Ascending aorta (tissue), 2 donors: ENCODE measurements at regions not wholly inside any gene's neighbourhood (a gene's known extent, or its start where the extent isn't known, plus 50 kb on each side); places are given as distances from the start of the nearest gene placed in this dataset.
A peak's percentile ranks its signal among the peaks of the same experiment; 100 is the strongest.

Source experiments
- DNase-seq, 2 donors: peaks; one replicate each; pipeline ENCODE4 v3.0.0-alpha.2; 2019; ENCODE audit warnings: low spot score in 2 of 2
- H3K27ac ChIP-seq, 2 donors: fragments of 200-600 bp; sonication (generic); one replicate each; pipeline ENCODE4 v1.5.1; 2016 to 2017; ENCODE audit warnings: mild to moderate bottlenecking in 1 of 2
- H3K27me3 ChIP-seq: fragments of 200-600 bp; sonication (generic); one replicate; pipeline ENCODE4 v1.5.1; 2017
- H3K36me3 ChIP-seq, 2 donors: fragments of 200-600 bp; sonication (generic); one replicate each; pipeline ENCODE4 v1.5.1; 2016
- H3K4me1 ChIP-seq, 2 donors: fragments of 200-600 bp; sonication (generic); one replicate each; pipeline ENCODE4 v1.5.1; 2016 to 2017; ENCODE audit warnings: mild to moderate bottlenecking in 1 of 2
- H3K4me3 ChIP-seq, 2 donors: fragments of 200-600 bp; sonication (generic); one replicate each; pipeline ENCODE4 v1.5.1; 2016 to 2017; ENCODE audit warnings: mild to moderate bottlenecking in 1 of 2
- H3K9me3 ChIP-seq, 2 donors: fragments of 200-600 bp; sonication (generic); one replicate each; pipeline ENCODE4 v1.5.1; 2016
- CTCF ChIP-seq, 3 experiments: fragments of 200-600 bp in 2 of 3; fragments of 450-650 bp in 1 of 3; sonication (generic) in 2 of 3; IDR thresholded peaks; one replicate each; pipeline ENCODE4 v1.5.1; 2016 to 2019; ENCODE audit warnings: antibody characterized with exemption in 3 of 3, mild to moderate bottlenecking in 1 of 3, moderate library complexity in 1 of 3
- intact Hi-C: fragments of 100-400 bp; cut with DNase I; formaldehyde crosslinking; loops from one replicate; pipeline ENCODE4 v1.15.1; 2023

GRCh38 chr16:9152649-9153501 lies 61.4 kb downstream of the HAPSTR1 start:
- TF ChIP-seq CTCF (IDR thresholded peaks at IDR 0.05): no peak
- no peaks in the 10 kb centered on the region for H3K4me1 ChIP-seq
- H3K36me3 ChIP-seq: no peaks in the 10 kb centered on the region
- intact Hi-C loops: no loop called here
- H3K4me3 ChIP-seq: no peak overlapping the region
- H3K27me3 ChIP-seq: no peaks in the 10 kb centered on the region
- DNase-seq: no peak
- H3K27ac ChIP-seq: no peak overlapping the region
- no peaks in the 10 kb centered on the region for H3K9me3 ChIP-seq

GRCh38 chr16:9153502-9153864 lies 62.0 kb downstream of the HAPSTR1 start:
- no peak for DNase-seq
- intact Hi-C loops: no loop called here
- H3K27me3 ChIP-seq: no peaks in the 10 kb centered on the region
- H3K27ac ChIP-seq: no peak overlapping the region
- no peak overlapping the region for H3K4me3 ChIP-seq
- H3K4me1 ChIP-seq: no peaks in the 10 kb centered on the region
- no peaks in the 10 kb centered on the region for H3K36me3 ChIP-seq
- H3K9me3 ChIP-seq: no peaks in the 10 kb centered on the region
- TF ChIP-seq CTCF (IDR thresholded peaks at IDR 0.05): no peak

GRCh38 chr16:9154567-9155410 lies 63.3 kb downstream of the HAPSTR1 start:
- no peaks in the 10 kb centered on the region for H3K4me1 ChIP-seq
- TF ChIP-seq CTCF (IDR thresholded peaks at IDR 0.05): no peak
- H3K27me3 ChIP-seq: no peaks in the 10 kb centered on the region
- H3K4me3 ChIP-seq: no peak overlapping the region
- H3K27ac ChIP-seq: no peak overlapping the region
- H3K9me3 ChIP-seq: no peaks in the 10 kb centered on the region
- intact Hi-C loops: no loop called here
- H3K36me3 ChIP-seq: no peaks in the 10 kb centered on the region
- no peak for DNase-seq

- H3K4me3 ChIP-seq: no peak overlapping the region
- no peaks in the 10 kb centered on the region for H3K27me3 ChIP-seq
- no peaks in the 10 kb centered on the region for H3K9me3 ChIP-seq
- DNase-seq: no peak
- H3K36me3 ChIP-seq: no peaks in the 10 kb centered on the region
- H3K4me1 ChIP-seq: no peaks in the 10 kb centered on the region
- TF ChIP-seq CTCF (IDR thresholded peaks at IDR 0.05): no peak
- intact Hi-C loops: no loop called here
- no peak overlapping the region for H3K27ac ChIP-seq
Measured at GRCh38 chr16:9155871-9156270, 64.4 kb downstream of the HAPSTR1 start.

- H3K4me1 ChIP-seq: no peaks in the 10 kb centered on the region
- no peaks in the 10 kb centered on the region for H3K9me3 ChIP-seq
- no peak for DNase-seq
- intact Hi-C loops: no loop called here
- no peaks in the 10 kb centered on the region for H3K36me3 ChIP-seq
- TF ChIP-seq CTCF (IDR thresholded peaks at IDR 0.05): peak in 2 of 3 experiments; percentile 14 to 39
- H3K4me3 ChIP-seq: no peak overlapping the region
- H3K27ac ChIP-seq: no peak overlapping the region
- no peaks in the 10 kb centered on the region for H3K27me3 ChIP-seq
Measured at GRCh38 chr16:9159839-9160550, 68.6 kb downstream of the HAPSTR1 start.
